Choroid plexus epithelial cell (primary cell): ENCODE measurements at regions not wholly inside any gene's neighbourhood (a gene's known extent, or its start where the extent isn't known, plus 50 kb on each side); places are given as distances from the start of the nearest gene placed in this dataset.
A peak's percentile ranks its signal among the peaks of the same experiment; 100 is the strongest.

Experiments
- DNase-seq: peaks from one replicate; pipeline ENCODE4 v3.0.0-alpha.2; 2010; ENCODE audit warnings: low read depth
- H3K4me3 ChIP-seq: 2 replicates; pipeline ENCODE4 v1.5.1; 2011; ENCODE audit warnings: low read depth, mild to moderate bottlenecking, control low read depth, low read length, moderate library complexity
- CTCF ChIP-seq: conservative IDR thresholded peaks from 2 replicates; pipeline ENCODE4 v1.5.1; 2011; ENCODE audit warnings: low read depth, mild to moderate bottlenecking, control low read depth, inconsistent platforms, low read length, moderate library complexity

GRCh38 chr11:134761926-134762247 lies 349.8 kb upstream of the B3GAT1 start:
- no peak for DNase-seq
- H3K4me3 ChIP-seq, result no peak overlapping the region
- no peak for TF ChIP-seq CTCF

- no peak for DNase-seq
- no peak for TF ChIP-seq CTCF
- no peak overlapping the region for H3K4me3 ChIP-seq
These were observed 349.3 kb upstream of the B3GAT1 start for GRCh38 chr11:134761386-134761785.

GRCh38 chr11:134760957-134761356 lies 348.9 kb upstream of the B3GAT1 start:
- no peak overlapping the region for H3K4me3 ChIP-seq
- TF ChIP-seq CTCF, result no peak
- DNase-seq, result no peak

- no peak overlapping the region for H3K4me3 ChIP-seq
- no peak for TF ChIP-seq CTCF
- peak; percentile 8 for DNase-seq
These were observed 348.3 kb upstream of the B3GAT1 start for GRCh38 chr11:134760299-134760698.

GRCh38 chr11:134759855-134760254 lies 347.8 kb upstream of the B3GAT1 start:
- TF ChIP-seq CTCF, result no peak
- no peak for DNase-seq
- no peak overlapping the region for H3K4me3 ChIP-seq

- TF ChIP-seq CTCF, result no peak
- no peak for DNase-seq
These were observed 347.2 kb upstream of the B3GAT1 start for GRCh38 chr11:134759274-134759673.

GRCh38 chr11:134758342-134758931 lies 346.4 kb upstream of the B3GAT1 start:
- no peak for TF ChIP-seq CTCF
- DNase-seq, result no peak

More at GRCh38 chr11:134759274-134759673, 347.2 kb upstream of the B3GAT1 start:
- H3K4me3 ChIP-seq, result no peak overlapping the region

More at GRCh38 chr11:134758342-134758931, 346.4 kb upstream of the B3GAT1 start:
- H3K4me3 ChIP-seq, result no peak overlapping the region
